MM.1S (cell line): ENCODE measurements at regions not wholly inside any gene's neighbourhood (a gene's known extent, or its start where the extent isn't known, plus 50 kb on each side); places are given as distances from the start of the nearest gene placed in this dataset.

Experiments used
- DNase-seq: peaks from one replicate; pipeline ENCODE4 v3.0.0-alpha.2; 2015
- H2AFZ ChIP-seq: fragments of 300-600 bp; sonication (generic); 2 replicates; pipeline ENCODE4 v1.6.0; 2016; ENCODE audit warnings: antibody characterized with exemption, low read length
- H3F3A ChIP-seq: fragments of 300-600 bp; sonication (generic); 2 replicates; pipeline ENCODE4 v1.6.1; 2016; ENCODE audit warnings: mild to moderate bottlenecking, antibody characterized with exemption, low read length, moderate library complexity, mixed read lengths; ENCODE audit not compliant: insufficient read depth
- H3K27ac ChIP-seq: fragments of 300-600 bp; sonication (generic); 2 replicates; pipeline ENCODE4 v1.5.1; 2016; ENCODE audit warnings: mild to moderate bottlenecking, low read length
- H3K27me3 ChIP-seq: fragments of 300-600 bp; sonication (generic); replicated peaks from 2 replicates; pipeline ENCODE4 v1.6.0; 2016; ENCODE audit warnings: low read length; ENCODE audit not compliant: insufficient read depth
- H3K36me3 ChIP-seq: fragments of 300-600 bp; sonication (generic); replicated peaks from 2 replicates; pipeline ENCODE4 v1.6.1; 2016; ENCODE audit warnings: mild to moderate bottlenecking, low read length, mixed read lengths; ENCODE audit not compliant: insufficient read depth
- H3K4me1 ChIP-seq: fragments of 300-600 bp; sonication (generic); 2 replicates; pipeline ENCODE4 v1.6.1; 2016; ENCODE audit warnings: low read length, mixed read lengths
- H3K4me2 ChIP-seq: fragments of 300-600 bp; sonication (generic); 2 replicates; pipeline ENCODE4 v1.6.0; 2016; ENCODE audit warnings: low read depth, low read length
- H3K4me3 ChIP-seq: fragments of 300-600 bp; sonication (generic); 2 replicates; pipeline ENCODE4 v1.5.1; 2016; ENCODE audit warnings: low read length, mixed read lengths
- H3K79me2 ChIP-seq: fragments of 300-600 bp; sonication (generic); 2 replicates; pipeline ENCODE4 v1.6.1; 2016; ENCODE audit warnings: mixed run types, low read length, mixed read lengths
- H3K9ac ChIP-seq: fragments of 300-600 bp; sonication (generic); 2 replicates; pipeline ENCODE4 v1.6.1; 2016; ENCODE audit warnings: low read length, mixed read lengths
- H3K9me2 ChIP-seq: fragments of 300-600 bp; sonication (generic); replicated peaks from 2 replicates; pipeline ENCODE4 v1.6.1; 2016; ENCODE audit warnings: mild to moderate bottlenecking, low read length, mixed read lengths; ENCODE audit not compliant: insufficient read depth
- H3K9me3 ChIP-seq: fragments of 300-600 bp; sonication (generic); replicated peaks from 2 replicates; pipeline ENCODE4 v1.6.1; 2016; ENCODE audit warnings: mild to moderate bottlenecking, low read length, mixed read lengths; ENCODE audit not compliant: insufficient read depth
- H4K20me1 ChIP-seq: fragments of 300-600 bp; sonication (generic); 2 replicates; pipeline ENCODE4 v1.6.1; 2016; ENCODE audit warnings: mild to moderate bottlenecking, low read length, moderate library complexity, mixed read lengths; ENCODE audit not compliant: insufficient read depth
- EZH2 ChIP-seq: fragments of 300-600 bp; sonication (generic); optimal IDR thresholded peaks from 2 replicates; pipeline ENCODE3; 2017; ENCODE audit warnings: low read depth, mild to moderate bottlenecking, antibody characterized with exemption, low read length, mixed read lengths
- EZH2phosphoT487 ChIP-seq: fragments of 300-600 bp; sonication (generic); IDR thresholded peaks from 2 replicates; pipeline ENCODE4 v1.6.1; 2018; ENCODE audit warnings: antibody characterized with exemption, low read length
- TF ChIP-seq, protein P1 (sequence below): fragments of 300-600 bp; sonication (generic); IDR thresholded peaks from 2 replicates; pipeline ENCODE4 v1.5.1; 2016; ENCODE audit warnings: antibody characterized with exemption, low read length, mixed read lengths

DNA sequence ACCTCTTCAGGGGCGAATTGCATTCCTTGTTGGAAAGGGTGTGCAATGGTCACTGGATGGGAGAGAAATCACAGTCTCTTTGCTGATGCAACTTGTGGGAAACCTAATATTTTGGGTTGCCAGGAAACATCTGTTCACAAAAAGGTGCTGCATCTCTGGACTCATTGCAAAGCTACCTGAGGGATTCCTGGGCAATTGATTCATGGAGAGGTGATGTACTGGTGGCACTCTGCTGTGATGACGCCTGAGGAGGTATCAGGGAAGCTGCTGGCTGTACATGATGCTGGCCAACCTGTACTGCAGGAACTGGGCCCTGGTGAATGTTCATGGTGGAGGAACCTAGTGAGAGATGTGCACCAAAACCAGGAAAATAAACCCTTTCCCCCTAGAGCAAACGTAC is 516.0 kb upstream of the SPHKAP start:
- Histone ChIP-seq H3K36me3 (no peaks in the 10 kb centered on the region), H3K27me3 (no peaks in the 10 kb centered on the region), H3K27ac (no peak overlapping the region), H3K4me2 (no peak overlapping the region), H3F3A (no peaks in the 10 kb centered on the region), H3K9me3 (no peaks in the 10 kb centered on the region), H3K4me3 (no peak overlapping the region), H3K79me2 (no peaks in the 10 kb centered on the region), H3K9me2 (no peaks in the 10 kb centered on the region), H2AFZ (no peak overlapping the region), H4K20me1 (no peaks in the 10 kb centered on the region), H3K9ac (no peak overlapping the region), H3K4me1 (no peaks in the 10 kb centered on the region)
- DNase-seq: no peak
- TF ChIP-seq, protein P1, sequence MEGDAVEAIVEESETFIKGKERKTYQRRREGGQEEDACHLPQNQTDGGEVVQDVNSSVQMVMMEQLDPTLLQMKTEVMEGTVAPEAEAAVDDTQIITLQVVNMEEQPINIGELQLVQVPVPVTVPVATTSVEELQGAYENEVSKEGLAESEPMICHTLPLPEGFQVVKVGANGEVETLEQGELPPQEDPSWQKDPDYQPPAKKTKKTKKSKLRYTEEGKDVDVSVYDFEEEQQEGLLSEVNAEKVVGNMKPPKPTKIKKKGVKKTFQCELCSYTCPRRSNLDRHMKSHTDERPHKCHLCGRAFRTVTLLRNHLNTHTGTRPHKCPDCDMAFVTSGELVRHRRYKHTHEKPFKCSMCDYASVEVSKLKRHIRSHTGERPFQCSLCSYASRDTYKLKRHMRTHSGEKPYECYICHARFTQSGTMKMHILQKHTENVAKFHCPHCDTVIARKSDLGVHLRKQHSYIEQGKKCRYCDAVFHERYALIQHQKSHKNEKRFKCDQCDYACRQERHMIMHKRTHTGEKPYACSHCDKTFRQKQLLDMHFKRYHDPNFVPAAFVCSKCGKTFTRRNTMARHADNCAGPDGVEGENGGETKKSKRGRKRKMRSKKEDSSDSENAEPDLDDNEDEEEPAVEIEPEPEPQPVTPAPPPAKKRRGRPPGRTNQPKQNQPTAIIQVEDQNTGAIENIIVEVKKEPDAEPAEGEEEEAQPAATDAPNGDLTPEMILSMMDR: no peak
- no peak for TF ChIP-seq EZH2phosphoT487

DNA sequence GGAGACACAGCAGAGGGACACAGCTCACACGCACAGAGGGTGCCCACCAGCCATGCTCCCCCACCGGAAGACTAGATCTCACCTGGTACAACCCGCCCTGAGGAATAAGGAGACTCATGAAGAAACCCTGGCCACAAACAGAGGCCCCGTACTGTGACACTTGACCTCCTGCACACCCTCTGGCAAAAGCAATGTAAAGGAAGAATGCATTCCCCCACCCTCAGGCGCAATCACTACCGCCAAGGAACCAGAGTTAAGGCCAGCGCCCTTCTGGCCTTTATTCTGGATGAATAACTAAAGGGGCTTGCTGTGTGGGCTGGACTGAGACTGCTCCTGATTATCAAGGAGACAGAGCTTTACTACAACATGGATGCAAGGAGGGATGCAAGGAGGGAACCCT is 509.2 kb upstream of the SPHKAP start:
- no peak overlapping the region for H2AFZ ChIP-seq
- DNase-seq: no peak
- H3K4me2 ChIP-seq: no peak overlapping the region
- TF ChIP-seq EZH2phosphoT487 (no peak), EZH2 (no peak)
- TF ChIP-seq, protein P1: no peak
- no peaks in the 10 kb centered on the region for H3K4me1 ChIP-seq
- H3F3A ChIP-seq: no peaks in the 10 kb centered on the region
- H3K9me2 ChIP-seq: no peaks in the 10 kb centered on the region
- H3K4me3 ChIP-seq: no peak overlapping the region
- H3K79me2 ChIP-seq: no peaks in the 10 kb centered on the region
- no peak overlapping the region for H3K27ac ChIP-seq
- no peaks in the 10 kb centered on the region for H3K9me3 ChIP-seq
- no peaks in the 10 kb centered on the region for H4K20me1 ChIP-seq
- H3K36me3 ChIP-seq: no peaks in the 10 kb centered on the region
- H3K9ac ChIP-seq: no peak overlapping the region
- no peaks in the 10 kb centered on the region for H3K27me3 ChIP-seq

GRCh38 chr2:228689053-228689452 is 507.6 kb upstream of the SPHKAP start:
- H3K4me2 ChIP-seq: no peak overlapping the region
- H3K9me3 ChIP-seq: no peaks in the 10 kb centered on the region
- TF ChIP-seq EZH2 (no peak), EZH2phosphoT487 (no peak)
- TF ChIP-seq, protein P1: no peak
- no peak overlapping the region for H3K9ac ChIP-seq
- no peaks in the 10 kb centered on the region for H3K4me1 ChIP-seq
- no peaks in the 10 kb centered on the region for H3K27me3 ChIP-seq
- no peaks in the 10 kb centered on the region for H3K36me3 ChIP-seq
- H3K27ac ChIP-seq: no peak overlapping the region
- H3K9me2 ChIP-seq: no peaks in the 10 kb centered on the region
- H4K20me1 ChIP-seq: no peaks in the 10 kb centered on the region
- H3F3A ChIP-seq: no peaks in the 10 kb centered on the region
- no peak for DNase-seq
- H3K4me3 ChIP-seq: no peak overlapping the region
- no peak overlapping the region for H2AFZ ChIP-seq
- no peaks in the 10 kb centered on the region for H3K79me2 ChIP-seq
